Endothelial cell of umbilical vein (primary cell): ENCODE measurements at regions not wholly inside any gene's neighbourhood (a gene's known extent, or its start where the extent isn't known, plus 50 kb on each side); places are given as distances from the start of the nearest gene placed in this dataset.

ENCODE experiments used
- BruUV-seq: library from RNA; stranded (reverse); fragments of 400-500 nt; replicated peaks from 2 replicates; lab custom pipeline; 2021; lab: Mats Ljungman, UMichigan
- CTCF ChIA-PET: fragments of 300-600, 350-600 bp; sonication (Branson Sonifier 250); formaldehyde crosslinking; loops from one replicate; lab custom pipeline; 2021; ENCODE audit warnings: antibody characterized with exemption, inconsistent platforms; lab: Charles Lee
- POLR2A ChIA-PET: fragments of 300-600, 350-600 bp; sonication (Branson Sonifier 250); formaldehyde crosslinking; loops from one replicate; lab custom pipeline; 2021; ENCODE audit warnings: antibody characterized with exemption, inconsistent platforms; lab: Charles Lee
- DNase-seq: peaks from one replicate; pipeline ENCODE4 v3.0.0-alpha.2; 2011; ENCODE audit warnings: low read depth, low spot score
- FAIRE-seq: peaks from 2 replicates; lab custom pipeline; 2011; peaks lifted over from hg19 to GRCh38; lab: Jason Lieb, UNC
- H2AFZ ChIP-seq: 2 replicates; pipeline ENCODE4 v1.6.0; 2012; ENCODE audit warnings: low read depth, low read length, control low read depth, inconsistent platforms
- H3K27ac ChIP-seq: 2 replicates; pipeline ENCODE4 v1.5.1; 2011; ENCODE audit warnings: low read depth, mild to moderate bottlenecking, control low read depth, low read length, moderate library complexity; ENCODE audit not compliant: insufficient read depth
- H3K27me3 ChIP-seq, 2 experiments: 2 replicates each; pipeline versions ENCODE4 v1.6.0 to v1.6.1; 2011; ENCODE audit warnings: low read length in 2 of 2, mixed read lengths in 1 of 2; ENCODE audit not compliant: control insufficient read depth in 2 of 2, insufficient read depth in 2 of 2
- H3K36me3 ChIP-seq, 2 experiments: 2 replicates in 1 of 2; 3 replicates in 1 of 2; pipeline ENCODE4 v1.5.1; 2011; ENCODE audit warnings: low read length in 2 of 2, mild to moderate bottlenecking in 1 of 2, moderate library complexity in 1 of 2; ENCODE audit not compliant: control insufficient read depth in 2 of 2, insufficient read depth in 2 of 2; ENCODE audit errors: extremely low read depth in 1 of 2
- H3K4me1 ChIP-seq: 3 replicates; pipeline ENCODE4 v1.5.1; 2011; ENCODE audit warnings: mild to moderate bottlenecking, low read length; ENCODE audit not compliant: control insufficient read depth, insufficient read depth; ENCODE audit errors: extremely low read depth
- H3K4me2 ChIP-seq: 2 replicates; pipeline ENCODE4 v1.6.1; 2011; ENCODE audit warnings: low read length, control low read depth, mixed read lengths; ENCODE audit not compliant: insufficient read depth
- H3K4me3 ChIP-seq, 3 experiments: fragments of 200-600 bp in 1 of 3; sonication (generic), shearing (Covaris generic) in 1 of 3; replicated peaks in 1 of 3; 2 replicates each; pipeline ENCODE4 v1.5.1; 2011 to 2016; ENCODE audit warnings: control low read depth in 3 of 3, low read length in 3 of 3, mild to moderate bottlenecking in 2 of 3, inconsistent platforms in 1 of 3, low read depth in 1 of 3, moderate library complexity in 1 of 3; ENCODE audit not compliant: insufficient read depth in 1 of 3
- H3K79me2 ChIP-seq: 2 replicates; pipeline ENCODE4 v1.6.0; 2012; ENCODE audit warnings: low read length, inconsistent platforms; ENCODE audit not compliant: control insufficient read depth, insufficient read depth
- H3K9ac ChIP-seq: replicated peaks from 2 replicates; pipeline ENCODE3; 2011; ENCODE audit warnings: low read length, control low read depth; ENCODE audit not compliant: insufficient read depth; ENCODE audit errors: extremely low read depth
- H3K9me1 ChIP-seq: replicated peaks from 3 replicates; pipeline ENCODE4 v1.6.0; 2011; ENCODE audit warnings: mild to moderate bottlenecking, low read length; ENCODE audit not compliant: control insufficient read depth, insufficient read depth; ENCODE audit errors: extremely low read depth
- H3K9me3 ChIP-seq: replicated peaks from 2 replicates; pipeline ENCODE4 v1.5.1; 2012; ENCODE audit warnings: low read length, inconsistent platforms; ENCODE audit not compliant: control insufficient read depth, insufficient read depth
- H4K20me1 ChIP-seq: replicated peaks from 2 replicates; pipeline ENCODE3; 2011; ENCODE audit warnings: mild to moderate bottlenecking, low read length; ENCODE audit not compliant: control insufficient read depth, insufficient read depth; ENCODE audit errors: extremely low read depth
- CTCF ChIP-seq, 2 donors: IDR thresholded peaks; 1 replicate in 1 of 2; 2 replicates in 1 of 2; pipeline ENCODE4 v1.5.1; 2011; ENCODE audit warnings: low read length in 2 of 2, mild to moderate bottlenecking in 2 of 2, moderate library complexity in 2 of 2, control low read depth in 1 of 2, inconsistent platforms in 1 of 2, low read depth in 1 of 2; ENCODE audit not compliant: insufficient read depth in 1 of 2; ENCODE audit errors: extremely low read depth in 1 of 2
- EZH2 ChIP-seq: IDR thresholded peaks from 2 replicates; pipeline ENCODE4 v1.6.1; 2012; ENCODE audit warnings: borderline replicate concordance, low read depth, mild to moderate bottlenecking, moderate library complexity, low read length, inconsistent platforms; ENCODE audit not compliant: severe bottlenecking
- FOS ChIP-seq: IDR thresholded peaks from 2 replicates; pipeline ENCODE4 v1.6.1; 2011; ENCODE audit warnings: mild to moderate bottlenecking, low read length, moderate library complexity, borderline replicate concordance; ENCODE audit not compliant: insufficient read depth
- GATA2 ChIP-seq: IDR thresholded peaks from 2 replicates; pipeline ENCODE4 v1.7.0; 2011; ENCODE audit warnings: low read depth, mild to moderate bottlenecking, moderate library complexity, mixed read lengths, low read length; ENCODE audit not compliant: insufficient read length, insufficient read depth
- JUN ChIP-seq: IDR thresholded peaks from 2 replicates; pipeline ENCODE4 v1.6.1; 2011; ENCODE audit warnings: borderline replicate concordance, low read depth; ENCODE audit not compliant: insufficient read length, insufficient read depth
- MYC ChIP-seq: IDR thresholded peaks from one replicate; pipeline ENCODE4 v1.6.1; 2011; ENCODE audit warnings: mild to moderate bottlenecking, low read depth, low read length
- POLR2A ChIP-seq: IDR thresholded peaks from 2 replicates; pipeline ENCODE4 v1.6.1; 2012; ENCODE audit warnings: low read depth, mild to moderate bottlenecking, control low read depth, low read length
- POLR2AphosphoS5 ChIP-seq: IDR thresholded peaks from 2 replicates; pipeline ENCODE4 v1.6.1; 2012; ENCODE audit warnings: low read depth, mild to moderate bottlenecking, control low read depth, low read length, moderate library complexity; ENCODE audit not compliant: insufficient read depth
- dilution Hi-C: fragments of 300-500 bp; cut with MboI; formaldehyde crosslinking; loops from one replicate; pipeline ENCODE4 v1.15.0; 2019; ENCODE audit warnings: low sequenced_read_pairs; ENCODE audit not compliant: extremely low pct_ligation_motif_present
- intact Hi-C: fragments of 100-400 bp; cut with micrococcal nuclease; formaldehyde crosslinking; loops from one replicate; pipeline ENCODE4 v1.10.0; 2022
- TF ChIP-seq, protein P1 (sequence below): IDR thresholded peaks from 2 replicates; pipeline ENCODE4 v1.6.1; 2011; ENCODE audit not compliant: insufficient read depth, insufficient read length

DNA sequence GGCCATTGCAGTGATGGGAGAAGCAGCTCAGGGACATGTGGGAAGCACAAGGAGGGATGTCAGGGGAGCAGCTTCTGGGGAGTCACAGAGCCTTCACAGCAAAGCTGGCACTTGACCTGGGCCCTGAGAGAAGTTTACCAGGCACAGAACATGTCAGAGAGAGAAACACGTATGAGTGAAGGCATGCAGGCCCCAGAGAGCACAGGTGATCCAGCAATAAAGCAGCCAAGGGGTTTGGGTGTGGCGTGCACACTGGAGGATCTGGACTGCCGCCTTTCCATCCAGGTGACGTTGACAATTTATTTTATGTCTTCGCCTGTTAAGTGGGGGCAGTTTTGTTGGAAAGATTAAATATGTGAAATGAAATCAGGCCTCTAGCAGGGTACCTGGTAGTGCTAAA lies 252.6 kb upstream of the COBL start:
- POLR2A ChIA-PET, result no interaction called here
- CTCF ChIA-PET, result no interaction called here

DNA sequence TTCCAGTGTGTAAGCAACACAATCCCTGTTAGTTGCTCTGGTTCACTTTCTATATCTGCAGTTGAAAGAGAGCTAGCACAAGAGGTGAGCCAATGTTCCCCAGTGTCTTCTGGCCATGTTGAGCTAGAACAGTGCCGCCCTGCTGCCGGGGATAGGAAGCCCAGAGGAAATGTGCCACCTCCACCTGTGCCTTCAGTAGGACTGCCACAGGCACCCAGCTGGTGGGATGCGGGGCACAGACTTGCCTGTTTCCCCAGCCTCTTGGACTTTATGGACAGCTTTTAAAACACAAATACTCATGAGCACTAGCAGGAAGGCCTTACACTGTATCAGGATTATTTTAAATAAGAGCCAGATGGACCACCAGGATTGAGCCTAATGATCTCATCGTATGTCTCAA lies 234.5 kb upstream of the COBL start:
- dilution Hi-C loops (no loop called here), intact Hi-C loops (no loop called here)
- Histone ChIP-seq H4K20me1 (no peaks in the 10 kb centered on the region), H3K4me3 (no peak overlapping the region), H3K27ac (no peak overlapping the region), H3K4me2 (no peak overlapping the region), H3K36me3 (no peaks in the 10 kb centered on the region), H2AFZ (no peak overlapping the region), H3K27me3 (no peaks in the 10 kb centered on the region), H3K4me1 (no peaks in the 10 kb centered on the region), H3K9ac (no peak overlapping the region), H3K79me2 (no peaks in the 10 kb centered on the region), H3K9me1 (no peaks in the 10 kb centered on the region), H3K9me3 (no peaks in the 10 kb centered on the region)
- FAIRE-seq (no peak), DNase-seq (no peak)
- BruUV-seq, result no TSS peak
- no peak for TF ChIP-seq JUN
- TF ChIP-seq POLR2A, result no peak
- no peak for TF ChIP-seq MYC
- no peak for TF ChIP-seq GATA2
- TF ChIP-seq, protein P1, sequence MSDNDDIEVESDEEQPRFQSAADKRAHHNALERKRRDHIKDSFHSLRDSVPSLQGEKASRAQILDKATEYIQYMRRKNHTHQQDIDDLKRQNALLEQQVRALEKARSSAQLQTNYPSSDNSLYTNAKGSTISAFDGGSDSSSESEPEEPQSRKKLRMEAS, result no peak
- TF ChIP-seq CTCF (IDR thresholded peaks at IDR 0.05; ENCODE audit: extremely low read depth in 1 of 2, insufficient read depth in 1 of 2, low read depth in 1 of 2, low read length in 2 of 2), result no peak
- no peak for TF ChIP-seq POLR2AphosphoS5
- TF ChIP-seq FOS, result no peak
- TF ChIP-seq EZH2, result no peak
- POLR2A ChIA-PET, result no interaction called here
- CTCF ChIA-PET, result no interaction called here

More for the DNA sequence above, 252.6 kb upstream of the COBL start:
- Histone ChIP-seq H3K4me2 (no peak overlapping the region), H3K4me1 (no peaks in the 10 kb centered on the region), H3K9me1 (no peaks in the 10 kb centered on the region), H3K9me3 (peaks cover 3% of the 10 kb centered on the region), H4K20me1 (no peaks in the 10 kb centered on the region), H3K79me2 (no peaks in the 10 kb centered on the region), H3K4me3 (no peak overlapping the region), H3K27ac (no peak overlapping the region), H2AFZ (no peak overlapping the region), H3K36me3 (no peaks in the 10 kb centered on the region), H3K9ac (no peak overlapping the region), H3K27me3 (no peaks in the 10 kb centered on the region)
- intact Hi-C loops (no loop called here), dilution Hi-C loops (no loop called here)
- DNase-seq (no peak), FAIRE-seq (no peak)
- no TSS peak for BruUV-seq
- TF ChIP-seq POLR2A (no peak), GATA2 (no peak), EZH2 (no peak), POLR2AphosphoS5 (no peak), JUN (no peak), FOS (no peak), MYC (no peak)
- TF ChIP-seq, protein P1, result no peak
